K562 (cell line): ENCODE measurements at regions not wholly inside any gene's neighbourhood (a gene's known extent, or its start where the extent isn't known, plus 50 kb on each side); places are given as distances from the start of the nearest gene placed in this dataset.

Source experiments
- ATAC-seq: fragments of 200-7000 bp; cut with Tn5 transposase; 3 replicates; pipeline ENCODE4 v1.9.1; 2020; ENCODE audit warnings: moderate library complexity
- BruUV-seq: library from RNA; stranded (reverse); fragments of 400-500 nt; replicated peaks from 2 replicates; lab custom pipeline; 2021; lab: Mats Ljungman, UMichigan
- CTCF ChIA-PET: fragments of 300-600 bp; formaldehyde crosslinking; extraction: SDS; loops from one replicate; lab custom pipeline; 2021; ENCODE audit warnings: low intra/inter-chr PET ratio; lab: Yijun Ruan, JAX
- POLR2A ChIA-PET: fragments of 300-600, 350-650 bp; sonication (Branson Sonifier 250); formaldehyde crosslinking; extraction: SDS; loops from one replicate; lab custom pipeline; 2021; ENCODE audit warnings: antibody characterized with exemption, inconsistent platforms; lab: Yijun Ruan, JAX
- DNase-seq, 4 experiments: peaks; one replicate each; pipeline versions ENCODE4 v3.0.0 to v3.0.0-alpha.2; 2011 to 2018; ENCODE audit warnings: low spot score in 3 of 4, mixed read lengths in 3 of 4; ENCODE audit errors: extremely low read depth in 1 of 4
- FAIRE-seq: peaks from 2 replicates; lab custom pipeline; 2011; peaks lifted over from hg19 to GRCh38; lab: Jason Lieb, UNC
- H2AFZ ChIP-seq: 2 replicates; pipeline ENCODE4 v1.6.0; 2011; ENCODE audit warnings: low read depth, low read length, control low read depth, inconsistent platforms
- H3K27ac ChIP-seq: fragments of 200-600 bp; 3 replicates; pipeline ENCODE4 v1.8.0; 2011; ENCODE audit warnings: low read depth, mild to moderate bottlenecking, control low read depth, inconsistent platforms, low read length, moderate library complexity, mixed read lengths; ENCODE audit errors: extremely low read depth
- H3K27me3 ChIP-seq, 2 experiments: fragments of 300-600 bp in 1 of 2; 2 replicates in 1 of 2; 3 replicates in 1 of 2; pipeline versions ENCODE4 v1.6.0 to v1.8.0; 2011; ENCODE audit warnings: inconsistent platforms in 2 of 2, low read length in 2 of 2, mild to moderate bottlenecking in 1 of 2, mixed read lengths in 1 of 2, moderate library complexity in 1 of 2; ENCODE audit not compliant: control insufficient read depth in 2 of 2, insufficient read depth in 2 of 2
- H3K36me3 ChIP-seq: fragments of 300-600 bp; 3 replicates; pipeline ENCODE4 v1.8.0; 2011; ENCODE audit warnings: mild to moderate bottlenecking, low read length, inconsistent platforms; ENCODE audit not compliant: control insufficient read depth, insufficient read depth
- H3K4me1 ChIP-seq, 2 experiments: fragments of 200-600 bp in 1 of 2; replicated peaks in 1 of 2; 2 replicates in 1 of 2; 3 replicates in 1 of 2; pipeline versions ENCODE4 v1.5.1 to v1.8.0; 2011; ENCODE audit warnings: inconsistent platforms in 2 of 2, low read length in 2 of 2, mild to moderate bottlenecking in 1 of 2, mixed read lengths in 1 of 2, moderate library complexity in 1 of 2; ENCODE audit not compliant: control insufficient read depth in 2 of 2, insufficient read depth in 2 of 2
- H3K4me2 ChIP-seq: 2 replicates; pipeline ENCODE4 v1.6.1; 2011; ENCODE audit warnings: low read length, control low read depth, inconsistent platforms, mixed read lengths; ENCODE audit not compliant: insufficient read depth
- H3K4me3 ChIP-seq: fragments of 200-600 bp; sonication (generic), shearing (Covaris generic); 2 replicates; pipeline ENCODE4 v1.5.1; 2016; ENCODE audit warnings: control low read depth, inconsistent platforms
- H3K79me2 ChIP-seq: fragments of 200-600 bp; 3 replicates; pipeline ENCODE4 v1.8.0; 2011; ENCODE audit warnings: low read length, inconsistent platforms; ENCODE audit not compliant: control insufficient read depth, insufficient read depth
- H3K9ac ChIP-seq, 2 experiments: 2 replicates each; pipeline versions ENCODE4 v1.6.0 to v1.6.1; 2011; ENCODE audit warnings: low read depth in 2 of 2, low read length in 2 of 2, control low read depth in 1 of 2, inconsistent platforms in 1 of 2, mild to moderate bottlenecking in 1 of 2, mixed read lengths in 1 of 2; ENCODE audit not compliant: insufficient read depth in 1 of 2
- H3K9me1 ChIP-seq: one replicate; pipeline ENCODE4 v1.6.0; 2011; ENCODE audit warnings: inconsistent platforms, mild to moderate bottlenecking, low read length, moderate library complexity; ENCODE audit not compliant: control insufficient read depth, insufficient read depth
- H3K9me3 ChIP-seq: replicated peaks from 2 replicates; pipeline ENCODE4 v1.5.1; 2011; ENCODE audit warnings: low read depth, low read length, inconsistent platforms; ENCODE audit not compliant: control insufficient read depth, insufficient read depth
- H4K20me1 ChIP-seq: replicated peaks from 2 replicates; pipeline ENCODE4 v1.6.1; 2011; ENCODE audit warnings: low read length, inconsistent platforms, mixed read lengths; ENCODE audit not compliant: control insufficient read depth, insufficient read depth
- ARHGAP35 ChIP-seq: fragments of 450-650 bp; IDR thresholded peaks from 2 replicates; pipeline ENCODE4 v1.6.1; 2018; ENCODE audit not compliant: partially characterized antibody
- ARID2 ChIP-seq: fragments of 450-650 bp; IDR thresholded peaks from 2 replicates; pipeline ENCODE4 v1.6.1; 2017; ENCODE audit warnings: antibody characterized with exemption, mild to moderate bottlenecking
- CXXC5 ChIP-seq: fragments of 250-450 bp; sonication (Bioruptor Pico); IDR thresholded peaks from 2 replicates; pipeline ENCODE4 v1.8.0; 2022; ENCODE audit warnings: inconsistent platforms, mild to moderate bottlenecking, moderate library complexity
- GATAD2A ChIP-seq: fragments of 450-650 bp; IDR thresholded peaks from 2 replicates; pipeline ENCODE4 v1.6.1; 2017
- MAFF ChIP-seq: IDR thresholded peaks from 2 replicates; pipeline ENCODE4 v1.6.1; 2012; ENCODE audit warnings: low read length, improper control_type of control experiment
- MCM2 ChIP-seq: fragments of 450-650 bp; IDR thresholded peaks from 2 replicates; pipeline ENCODE4 v1.6.1; 2017; ENCODE audit warnings: low read depth, mild to moderate bottlenecking
- NCOR1 ChIP-seq: fragments of 450-650 bp; IDR thresholded peaks from 2 replicates; pipeline ENCODE4 v1.6.1; 2016; ENCODE audit warnings: mild to moderate bottlenecking, moderate library complexity
- PYGO2 ChIP-seq: fragments of 450-650 bp; IDR thresholded peaks from 2 replicates; pipeline ENCODE4 v1.6.1; 2016; ENCODE audit warnings: mild to moderate bottlenecking, missing genetic modification characterization, moderate library complexity, missing compliant biosample characterization
- RBM22 ChIP-seq: fragments of 200-400 bp; formaldehyde crosslinking; IDR thresholded peaks from 2 replicates; pipeline ENCODE4 v1.6.1; 2018; ENCODE audit warnings: low read length, low read depth; ENCODE audit not compliant: poor library complexity, severe bottlenecking
- RCOR1 ChIP-seq, 2 experiments: IDR thresholded peaks; 2 replicates each; pipeline ENCODE4 v1.6.1; 2012; ENCODE audit warnings: low read depth in 2 of 2, low read length in 2 of 2, borderline replicate concordance in 1 of 2, improper control_type of control experiment in 1 of 2
- SRSF7 ChIP-seq: fragments of 200-400 bp; formaldehyde crosslinking; optimal IDR thresholded peaks from 2 replicates; pipeline ENCODE3; 2017; ENCODE audit warnings: mild to moderate bottlenecking, low read depth, low read length
- TRIM28 ChIP-seq: fragments of 450-650 bp; IDR thresholded peaks from 2 replicates; pipeline ENCODE4 v1.6.1; 2017
- ZNF224 ChIP-seq: sonication (generic); formaldehyde crosslinking; IDR thresholded peaks from 2 replicates; pipeline ENCODE4 v1.8.0; 2022; ENCODE audit warnings: mild to moderate bottlenecking, missing genetic modification reagents
- ZNF830 ChIP-seq: fragments of 250-450 bp; sonication (Bioruptor Pico); IDR thresholded peaks from 2 replicates; pipeline ENCODE4 v1.5.0; 2021; ENCODE audit warnings: mild to moderate bottlenecking
- WGBS: fragments of 100-300 bp; shearing (Covaris generic); methylation state at CpG from one replicate; pipeline ENCODE4 v1.1.6; 2016; ENCODE audit warnings: low coverage, mixed read lengths; ENCODE audit not compliant: insufficient coverage; ENCODE audit errors: missing lambda C conversion rate; 5-methylcytosine and 5-hydroxymethylcytosine counted together
- in situ Hi-C: fragments of 300-500 bp; cut with MboI; formaldehyde crosslinking; loops from 4 replicates; pipeline ENCODE4 v1.15.0; 2018; ENCODE audit warnings: inconsistent platforms, mixed read lengths
- intact Hi-C: fragments of 100-400 bp; cut with micrococcal nuclease; formaldehyde crosslinking; loops from 2 replicates; pipeline ENCODE4 v1.14.2; 2022
- TF ChIP-seq, protein P1 (sequence below): IDR thresholded peaks from 2 replicates; pipeline ENCODE4 v1.6.1; 2011; ENCODE audit not compliant: insufficient read length; ENCODE audit errors: extremely low read depth
- TF ChIP-seq, protein P2 (sequence below), 2 experiments: fragments of 150-350 bp in 1 of 2; IDR thresholded peaks; 2 replicates each; pipeline ENCODE4 v1.6.1; 2012 to 2016; ENCODE audit warnings: low read depth in 2 of 2, low read length in 2 of 2, mild to moderate bottlenecking in 1 of 2, moderate library complexity in 1 of 2
- TF ChIP-seq, protein P3 (sequence below): fragments of 250-450 bp; sonication (Bioruptor Pico); IDR thresholded peaks from 2 replicates; pipeline ENCODE4 v1.4.0; 2020; ENCODE audit warnings: mild to moderate bottlenecking, moderate library complexity

GRCh38 chr5:171646102-171647042 is 139.2 kb upstream of the SMIM23 start:
- 2% methylated on average over 14 of the region's 14 CpGs for WGBS
- Histone ChIP-seq H3K4me2 (no peak overlapping the region), H3K36me3 (no peaks in the 10 kb centered on the region), H3K9ac (no peak overlapping the region), H3K9me1 (no peaks in the 10 kb centered on the region), H3K27ac (no peak overlapping the region), H2AFZ (no peak overlapping the region), H3K9me3 (no peaks in the 10 kb centered on the region), H4K20me1 (no peaks in the 10 kb centered on the region), H3K27me3 (peaks cover 15 to 59% of the 10 kb centered on the region in 2 experiments; a peak in 4 of 5 replicates), H3K4me1 (no peaks in the 10 kb centered on the region; a peak in 1 of 5 replicates), H3K79me2 (no peaks in the 10 kb centered on the region), H3K4me3 (no peak overlapping the region)
- in situ Hi-C loops, result no loop called here
- ChIA-PET CTCF (no interaction called here), POLR2A (interaction anchor here (0.6 to 0.7 kb wide), 2 partner anchors 27 to 1976 kb away, joined by 3 read pairs; no protein-coding TSS in a partner anchor)
- no peak for DNase-seq
- no TSS peak for BruUV-seq
- intact Hi-C loops, result no loop called here
- ATAC-seq, result no peak
- no peak for FAIRE-seq
- TF ChIP-seq TRIM28 (no peak), ARID2 (no peak), ARHGAP35 (no peak), ZNF830 (CRISPR knock-in tag) (no peak), RCOR1 (IDR thresholded peaks at IDR 0.05; ENCODE audit: borderline replicate concordance in 1 of 2, low read depth in 2 of 2, low read length in 2 of 2) (no peak), NCOR1 (no peak), ZNF224 (CRISPR knock-in tag) (no peak), MAFF (no peak), GATAD2A (no peak), SRSF7 (no peak), RBM22 (no peak), MCM2 (no peak), CXXC5 (no peak), PYGO2 (tag) (no peak)
- TF ChIP-seq, protein P1, sequence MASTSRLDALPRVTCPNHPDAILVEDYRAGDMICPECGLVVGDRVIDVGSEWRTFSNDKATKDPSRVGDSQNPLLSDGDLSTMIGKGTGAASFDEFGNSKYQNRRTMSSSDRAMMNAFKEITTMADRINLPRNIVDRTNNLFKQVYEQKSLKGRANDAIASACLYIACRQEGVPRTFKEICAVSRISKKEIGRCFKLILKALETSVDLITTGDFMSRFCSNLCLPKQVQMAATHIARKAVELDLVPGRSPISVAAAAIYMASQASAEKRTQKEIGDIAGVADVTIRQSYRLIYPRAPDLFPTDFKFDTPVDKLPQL, result no peak
- TF ChIP-seq, protein P2, sequence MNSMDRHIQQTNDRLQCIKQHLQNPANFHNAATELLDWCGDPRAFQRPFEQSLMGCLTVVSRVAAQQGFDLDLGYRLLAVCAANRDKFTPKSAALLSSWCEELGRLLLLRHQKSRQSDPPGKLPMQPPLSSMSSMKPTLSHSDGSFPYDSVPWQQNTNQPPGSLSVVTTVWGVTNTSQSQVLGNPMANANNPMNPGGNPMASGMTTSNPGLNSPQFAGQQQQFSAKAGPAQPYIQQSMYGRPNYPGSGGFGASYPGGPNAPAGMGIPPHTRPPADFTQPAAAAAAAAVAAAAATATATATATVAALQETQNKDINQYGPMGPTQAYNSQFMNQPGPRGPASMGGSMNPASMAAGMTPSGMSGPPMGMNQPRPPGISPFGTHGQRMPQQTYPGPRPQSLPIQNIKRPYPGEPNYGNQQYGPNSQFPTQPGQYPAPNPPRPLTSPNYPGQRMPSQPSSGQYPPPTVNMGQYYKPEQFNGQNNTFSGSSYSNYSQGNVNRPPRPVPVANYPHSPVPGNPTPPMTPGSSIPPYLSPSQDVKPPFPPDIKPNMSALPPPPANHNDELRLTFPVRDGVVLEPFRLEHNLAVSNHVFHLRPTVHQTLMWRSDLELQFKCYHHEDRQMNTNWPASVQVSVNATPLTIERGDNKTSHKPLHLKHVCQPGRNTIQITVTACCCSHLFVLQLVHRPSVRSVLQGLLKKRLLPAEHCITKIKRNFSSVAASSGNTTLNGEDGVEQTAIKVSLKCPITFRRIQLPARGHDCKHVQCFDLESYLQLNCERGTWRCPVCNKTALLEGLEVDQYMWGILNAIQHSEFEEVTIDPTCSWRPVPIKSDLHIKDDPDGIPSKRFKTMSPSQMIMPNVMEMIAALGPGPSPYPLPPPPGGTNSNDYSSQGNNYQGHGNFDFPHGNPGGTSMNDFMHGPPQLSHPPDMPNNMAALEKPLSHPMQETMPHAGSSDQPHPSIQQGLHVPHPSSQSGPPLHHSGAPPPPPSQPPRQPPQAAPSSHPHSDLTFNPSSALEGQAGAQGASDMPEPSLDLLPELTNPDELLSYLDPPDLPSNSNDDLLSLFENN (IDR thresholded peaks at IDR 0.05; ENCODE audit: low read depth in 2 of 2, low read length in 2 of 2), result no peak
- TF ChIP-seq, protein P3, sequence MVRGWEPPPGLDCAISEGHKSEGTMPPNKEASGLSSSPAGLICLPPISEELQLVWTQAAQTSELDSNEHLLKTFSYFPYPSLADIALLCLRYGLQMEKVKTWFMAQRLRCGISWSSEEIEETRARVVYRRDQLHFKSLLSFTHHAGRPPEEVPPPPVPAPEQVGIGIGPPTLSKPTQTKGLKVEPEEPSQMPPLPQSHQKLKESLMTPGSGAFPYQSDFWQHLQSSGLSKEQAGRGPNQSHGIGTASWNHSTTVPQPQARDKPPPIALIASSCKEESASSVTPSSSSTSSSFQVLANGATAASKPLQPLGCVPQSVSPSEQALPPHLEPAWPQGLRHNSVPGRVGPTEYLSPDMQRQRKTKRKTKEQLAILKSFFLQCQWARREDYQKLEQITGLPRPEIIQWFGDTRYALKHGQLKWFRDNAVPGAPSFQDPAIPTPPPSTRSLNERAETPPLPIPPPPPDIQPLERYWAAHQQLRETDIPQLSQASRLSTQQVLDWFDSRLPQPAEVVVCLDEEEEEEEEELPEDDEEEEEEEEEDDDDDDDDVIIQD (CRISPR knock-in tag), result no peak
